T-helper 2 cell treated with Interferon-gamma antibody and Interleukin-4, amounts not matched to agents 100 ng/mL and 5 ng/mL, for 36 hours (primary cell): ENCODE measurements at regions not wholly inside any gene's neighbourhood (a gene's known extent, or its start where the extent isn't known, plus 50 kb on each side); places are given as distances from the start of the nearest gene placed in this dataset.
"Not testable (repeated sequence)": the region's sequence is repeated elsewhere in the genome, so short reads cannot be mapped to it uniquely, and the experiment has no call there.

Experiments
- intact Hi-C: fragments of 100-400 bp; cut with micrococcal nuclease; formaldehyde crosslinking; loops from one replicate; pipeline ENCODE4 v1.15.1; 2023

- intact Hi-C loops: no loop called here
Observed at GRCh38 chr16:65604771-65605170, 482.9 kb upstream of the CDH11 start.

GRCh38 chr16:65601781-65602180 lies 479.9 kb upstream of the CDH11 start:
- intact Hi-C loops: no loop called here

- intact Hi-C loops: no loop called here
Observed at GRCh38 chr16:65600629-65601028, 478.8 kb upstream of the CDH11 start.

GRCh38 chr16:65600046-65600445 lies 478.2 kb upstream of the CDH11 start:
- intact Hi-C loops: no loop called here

GRCh38 chr16:65598621-65599020 lies 476.8 kb upstream of the CDH11 start:
- intact Hi-C loops: no loop called here

GRCh38 chr16:65583498-65583897 lies 461.6 kb upstream of the CDH11 start:
- intact Hi-C loops: no loop called here

- intact Hi-C loops: no loop called here
Observed at GRCh38 chr16:65579050-65579449, 457.2 kb upstream of the CDH11 start.

- intact Hi-C loops: no loop called here
Observed at GRCh38 chr16:65576631-65577030, 454.8 kb upstream of the CDH11 start.

- intact Hi-C loops: no loop called here
Observed at GRCh38 chr16:65576139-65576538, 454.3 kb upstream of the CDH11 start.

- intact Hi-C loops: no loop called here
Observed at GRCh38 chr16:65574326-65574966, 452.6 kb upstream of the CDH11 start.

- intact Hi-C loops: no loop called here
Observed at GRCh38 chr16:65572156-65572555, 450.3 kb upstream of the CDH11 start.

GRCh38 chr16:65570261-65570660 lies 448.4 kb upstream of the CDH11 start:
- intact Hi-C loops: no loop called here

GRCh38 chr16:65559846-65560245 lies 438.0 kb upstream of the CDH11 start:
- intact Hi-C loops: no loop called here

GRCh38 chr16:65549689-65550088 lies 427.8 kb upstream of the CDH11 start:
- intact Hi-C loops: not testable (repeated sequence)

- intact Hi-C loops: no loop called here
Observed at GRCh38 chr16:65548470-65548869, 426.6 kb upstream of the CDH11 start.

- intact Hi-C loops: no loop called here
Observed at GRCh38 chr16:65547772-65548446, 426.0 kb upstream of the CDH11 start.

- intact Hi-C loops: no loop called here
Observed at GRCh38 chr16:65546353-65546791, 424.5 kb upstream of the CDH11 start.

GRCh38 chr16:65545413-65545956 lies 423.6 kb upstream of the CDH11 start:
- intact Hi-C loops: no loop called here

GRCh38 chr16:65543781-65544740 lies 422.2 kb upstream of the CDH11 start:
- intact Hi-C loops: no loop called here

- intact Hi-C loops: no loop called here
Observed at GRCh38 chr16:65541646-65542045, 419.8 kb upstream of the CDH11 start.

- intact Hi-C loops: no loop called here
Observed at GRCh38 chr16:65540901-65541300, 419.0 kb upstream of the CDH11 start.

- intact Hi-C loops: no loop called here
Observed at GRCh38 chr16:65538976-65539375, 417.1 kb upstream of the CDH11 start.
